ENCODE measurements at regions not wholly inside any gene's neighbourhood (a gene's known extent, or its start where the extent isn't known, plus 50 kb on each side); places are given as distances from the start of the nearest gene placed in this dataset.

DNA sequence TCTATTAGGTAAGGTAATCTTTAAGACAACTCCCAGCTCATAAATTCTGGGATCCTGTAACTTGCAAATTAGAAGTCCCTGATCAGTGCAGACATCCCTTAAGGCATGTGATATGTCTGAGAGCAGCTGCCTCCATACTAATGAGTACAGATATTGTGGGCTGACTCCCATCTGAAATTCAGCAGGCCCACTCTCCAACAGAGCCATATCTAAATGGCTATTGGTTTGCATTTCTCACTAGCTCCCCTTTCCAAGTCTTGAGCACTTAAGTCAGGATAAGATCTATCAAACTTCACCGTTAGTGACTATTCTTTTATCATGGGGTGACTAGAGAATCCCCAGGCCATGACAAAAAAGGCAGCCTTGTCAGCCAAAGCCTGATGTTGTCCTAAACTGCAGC lies 785.4 kb downstream of the IPMK start:
- TF ChIP-seq POLR2AphosphoS5 (IDR thresholded peaks at IDR 0.05; ENCODE audit: low read depth, low read length) = no peak
- TF ChIP-seq, protein P1, sequence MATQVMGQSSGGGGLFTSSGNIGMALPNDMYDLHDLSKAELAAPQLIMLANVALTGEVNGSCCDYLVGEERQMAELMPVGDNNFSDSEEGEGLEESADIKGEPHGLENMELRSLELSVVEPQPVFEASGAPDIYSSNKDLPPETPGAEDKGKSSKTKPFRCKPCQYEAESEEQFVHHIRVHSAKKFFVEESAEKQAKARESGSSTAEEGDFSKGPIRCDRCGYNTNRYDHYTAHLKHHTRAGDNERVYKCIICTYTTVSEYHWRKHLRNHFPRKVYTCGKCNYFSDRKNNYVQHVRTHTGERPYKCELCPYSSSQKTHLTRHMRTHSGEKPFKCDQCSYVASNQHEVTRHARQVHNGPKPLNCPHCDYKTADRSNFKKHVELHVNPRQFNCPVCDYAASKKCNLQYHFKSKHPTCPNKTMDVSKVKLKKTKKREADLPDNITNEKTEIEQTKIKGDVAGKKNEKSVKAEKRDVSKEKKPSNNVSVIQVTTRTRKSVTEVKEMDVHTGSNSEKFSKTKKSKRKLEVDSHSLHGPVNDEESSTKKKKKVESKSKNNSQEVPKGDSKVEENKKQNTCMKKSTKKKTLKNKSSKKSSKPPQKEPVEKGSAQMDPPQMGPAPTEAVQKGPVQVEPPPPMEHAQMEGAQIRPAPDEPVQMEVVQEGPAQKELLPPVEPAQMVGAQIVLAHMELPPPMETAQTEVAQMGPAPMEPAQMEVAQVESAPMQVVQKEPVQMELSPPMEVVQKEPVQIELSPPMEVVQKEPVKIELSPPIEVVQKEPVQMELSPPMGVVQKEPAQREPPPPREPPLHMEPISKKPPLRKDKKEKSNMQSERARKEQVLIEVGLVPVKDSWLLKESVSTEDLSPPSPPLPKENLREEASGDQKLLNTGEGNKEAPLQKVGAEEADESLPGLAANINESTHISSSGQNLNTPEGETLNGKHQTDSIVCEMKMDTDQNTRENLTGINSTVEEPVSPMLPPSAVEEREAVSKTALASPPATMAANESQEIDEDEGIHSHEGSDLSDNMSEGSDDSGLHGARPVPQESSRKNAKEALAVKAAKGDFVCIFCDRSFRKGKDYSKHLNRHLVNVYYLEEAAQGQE (IDR thresholded peaks at IDR 0.05; ENCODE audit: insufficient read depth in 1 of 2, low read depth in 2 of 2, low read length in 2 of 2) = no peak
- TF ChIP-seq SIN3A (IDR thresholded peaks at IDR 0.05; ENCODE audit: borderline replicate concordance, insufficient read depth, low read length) = no peak
- TF ChIP-seq TAF1 (IDR thresholded peaks at IDR 0.05; ENCODE audit: borderline replicate concordance, insufficient read depth, low read length) = no peak

Data from PFSK-1 (cell line).